ENCODE measurements at regions not wholly inside any gene's neighbourhood (a gene's known extent, or its start where the extent isn't known, plus 50 kb on each side); places are given as distances from the start of the nearest gene placed in this dataset.

- no peaks in the 10 kb centered on the region for H3K9me3 ChIP-seq
- no peak for DNase-seq (ENCODE audit: low spot score)
- WGBS: 56% methylated on average over 4 of the region's 4 CpGs
- H3K4me1 ChIP-seq (replicated peaks): no peaks in the 10 kb centered on the region
- H3K4me3 ChIP-seq: no peak overlapping the region
- TF ChIP-seq CTCF (IDR thresholded peaks at IDR 0.05) (no peak), POLR2AphosphoS5 (IDR thresholded peaks at IDR 0.05) (no peak), POLR2A (IDR thresholded peaks at IDR 0.05) (no peak)
- intact Hi-C loops (cut with DNase I): no loop called here
- H3K27ac ChIP-seq: no peak overlapping the region
- H3K36me3 ChIP-seq: no peaks in the 10 kb centered on the region
- no peaks in the 10 kb centered on the region for H3K27me3 ChIP-seq (replicated peaks; ENCODE audit: insufficient read depth)
Observed at GRCh38 chr13:58056426-58056825, 424.9 kb downstream of the PCDH17 start.

GRCh38 chr13:58059624-58060023 is 428.1 kb downstream of the PCDH17 start:
- TF ChIP-seq CTCF (IDR thresholded peaks at IDR 0.05) (no peak), POLR2A (IDR thresholded peaks at IDR 0.05) (no peak), POLR2AphosphoS5 (IDR thresholded peaks at IDR 0.05) (no peak)
- Histone ChIP-seq H3K36me3 (no peaks in the 10 kb centered on the region), H3K9me3 (no peaks in the 10 kb centered on the region), H3K27ac (no peak overlapping the region), H3K4me3 (no peak overlapping the region), H3K27me3 (replicated peaks; ENCODE audit: insufficient read depth) (no peaks in the 10 kb centered on the region), H3K4me1 (replicated peaks) (no peaks in the 10 kb centered on the region)
- DNase-seq (ENCODE audit: low spot score): no peak
- intact Hi-C loops (cut with DNase I): no loop called here
- WGBS: 76% methylated on average over 1 of the region's 1 CpG

GRCh38 chr13:58080806-58081205 is 449.3 kb downstream of the PCDH17 start:
- Histone ChIP-seq H3K9me3 (no peaks in the 10 kb centered on the region), H3K36me3 (no peaks in the 10 kb centered on the region), H3K4me3 (no peak overlapping the region), H3K4me1 (replicated peaks) (no peaks in the 10 kb centered on the region), H3K27ac (no peak overlapping the region), H3K27me3 (replicated peaks; ENCODE audit: insufficient read depth) (no peaks in the 10 kb centered on the region)
- no peak for DNase-seq (ENCODE audit: low spot score)
- WGBS: 78% methylated on average over 2 of the region's 2 CpGs
- no peak for TF ChIP-seq POLR2AphosphoS5 (IDR thresholded peaks at IDR 0.05)
- TF ChIP-seq POLR2A (IDR thresholded peaks at IDR 0.05): no peak
- no peak for TF ChIP-seq CTCF (IDR thresholded peaks at IDR 0.05)
- intact Hi-C loops (cut with DNase I): no loop called here

GRCh38 chr13:58081301-58081820 is 449.8 kb downstream of the PCDH17 start:
- H3K4me3 ChIP-seq: no peak overlapping the region
- intact Hi-C loops (cut with DNase I): no loop called here
- no peak for DNase-seq (ENCODE audit: low spot score)
- H3K9me3 ChIP-seq: no peaks in the 10 kb centered on the region
- H3K27me3 ChIP-seq (replicated peaks; ENCODE audit: insufficient read depth): no peaks in the 10 kb centered on the region
- no peak overlapping the region for H3K27ac ChIP-seq
- WGBS: 82% methylated on average over 3 of the region's 3 CpGs
- TF ChIP-seq CTCF (IDR thresholded peaks at IDR 0.05): no peak
- TF ChIP-seq POLR2A (IDR thresholded peaks at IDR 0.05): no peak
- no peak for TF ChIP-seq POLR2AphosphoS5 (IDR thresholded peaks at IDR 0.05)
- no peaks in the 10 kb centered on the region for H3K36me3 ChIP-seq
- H3K4me1 ChIP-seq (replicated peaks): no peaks in the 10 kb centered on the region

GRCh38 chr13:58083064-58083463 is 451.5 kb downstream of the PCDH17 start:
- no peak for DNase-seq (ENCODE audit: low spot score)
- WGBS: 76% methylated on average over 4 of the region's 4 CpGs
- Histone ChIP-seq H3K27ac (no peak overlapping the region), H3K9me3 (no peaks in the 10 kb centered on the region), H3K4me1 (replicated peaks) (no peaks in the 10 kb centered on the region), H3K27me3 (replicated peaks; ENCODE audit: insufficient read depth) (no peaks in the 10 kb centered on the region), H3K4me3 (no peak overlapping the region), H3K36me3 (no peaks in the 10 kb centered on the region)
- intact Hi-C loops (cut with DNase I): no loop called here
- TF ChIP-seq POLR2AphosphoS5 (IDR thresholded peaks at IDR 0.05): no peak
- TF ChIP-seq POLR2A (IDR thresholded peaks at IDR 0.05): no peak
- no peak for TF ChIP-seq CTCF (IDR thresholded peaks at IDR 0.05)

All from prostate gland (tissue), 2 donors.